Keratinocyte (primary cell): ENCODE measurements at regions not wholly inside any gene's neighbourhood (a gene's known extent, or its start where the extent isn't known, plus 50 kb on each side); places are given as distances from the start of the nearest gene placed in this dataset.

ENCODE experiments used
- DNase-seq: peaks from one replicate; pipeline ENCODE4 v3.0.0-alpha.2; 2011; ENCODE audit warnings: low read depth, missing footprints, low spot score
- FAIRE-seq: peaks from 2 replicates; lab custom pipeline; 2011; peaks lifted over from hg19 to GRCh38; lab: Jason Lieb, UNC
- H2AFZ ChIP-seq: 2 replicates; pipeline ENCODE4 v1.6.0; 2012; ENCODE audit warnings: low read length, control low read depth, inconsistent platforms; ENCODE audit not compliant: control insufficient read depth
- H3K27ac ChIP-seq: 2 replicates; pipeline ENCODE4 v1.5.1; 2011; ENCODE audit warnings: low read length; ENCODE audit not compliant: control insufficient read depth, insufficient read depth
- H3K27me3 ChIP-seq: 3 replicates; pipeline ENCODE4 v1.6.0; 2011; ENCODE audit warnings: low read length; ENCODE audit not compliant: control insufficient read depth, insufficient read depth; ENCODE audit errors: extremely low read depth
- H3K36me3 ChIP-seq, 2 experiments: 2 replicates in 1 of 2; 3 replicates in 1 of 2; pipeline ENCODE4 v1.5.1; 2011; ENCODE audit warnings: low read length in 2 of 2, mild to moderate bottlenecking in 1 of 2; ENCODE audit not compliant: control insufficient read depth in 2 of 2, insufficient read depth in 2 of 2; ENCODE audit errors: extremely low read depth in 1 of 2
- H3K4me1 ChIP-seq: 3 replicates; pipeline ENCODE4 v1.5.1; 2011; ENCODE audit warnings: low read length; ENCODE audit not compliant: control insufficient read depth, insufficient read depth; ENCODE audit errors: extremely low read depth
- H3K4me2 ChIP-seq: 3 replicates; pipeline ENCODE4 v1.6.0; 2011; ENCODE audit warnings: low read depth, low read length; ENCODE audit not compliant: control insufficient read depth, insufficient read depth; ENCODE audit errors: extremely low read depth
- H3K4me3 ChIP-seq, 3 experiments: fragments of 200-600 bp in 1 of 3; sonication (generic) in 1 of 3; 2 replicates in 2 of 3; 3 replicates in 1 of 3; pipeline ENCODE4 v1.5.1; 2011 to 2016; ENCODE audit warnings: low read length in 3 of 3, mild to moderate bottlenecking in 3 of 3, control low read depth in 2 of 3, inconsistent platforms in 1 of 3, low read depth in 1 of 3, mixed read lengths in 1 of 3, mixed run types in 1 of 3, moderate library complexity in 1 of 3; ENCODE audit not compliant: control insufficient read depth in 2 of 3, insufficient read depth in 2 of 3; ENCODE audit errors: extremely low read depth in 1 of 3
- H3K79me2 ChIP-seq: 2 replicates; pipeline ENCODE4 v1.6.0; 2012; ENCODE audit warnings: low read length; ENCODE audit not compliant: control insufficient read depth, insufficient read depth
- H3K9ac ChIP-seq: 3 replicates; pipeline ENCODE4 v1.6.0; 2011; ENCODE audit warnings: low read length; ENCODE audit not compliant: control insufficient read depth, insufficient read depth; ENCODE audit errors: extremely low read depth
- H3K9me1 ChIP-seq: 3 replicates; pipeline ENCODE4 v1.6.0; 2011; ENCODE audit warnings: low read length; ENCODE audit not compliant: control insufficient read depth, insufficient read depth; ENCODE audit errors: extremely low read depth
- H3K9me3 ChIP-seq: 2 replicates; pipeline ENCODE4 v1.5.1; 2012; ENCODE audit warnings: low read depth, low read length; ENCODE audit not compliant: control insufficient read depth
- H4K20me1 ChIP-seq: 3 replicates; pipeline ENCODE4 v1.6.0; 2011; ENCODE audit warnings: low read length; ENCODE audit not compliant: control insufficient read depth, insufficient read depth; ENCODE audit errors: extremely low read depth
- CTCF ChIP-seq, 3 experiments: IDR thresholded peaks in 1 of 3; conservative IDR thresholded peaks in 1 of 3; optimal IDR thresholded peaks in 1 of 3; 2 replicates in 2 of 3; 3 replicates in 1 of 3; pipeline versions ENCODE3 to v1.5.1; 2011; ENCODE audit warnings: low read length in 3 of 3, mild to moderate bottlenecking in 3 of 3, moderate library complexity in 2 of 3, control low read depth in 1 of 3, inconsistent platforms in 1 of 3; ENCODE audit not compliant: insufficient read depth in 2 of 3; ENCODE audit errors: extremely low read depth in 1 of 3
- EZH2 ChIP-seq: IDR thresholded peaks from one replicate; pipeline ENCODE4 v1.6.1; 2012; ENCODE audit warnings: inconsistent platforms, mild to moderate bottlenecking, low read length, moderate library complexity
- dilution Hi-C: fragments of 300-500 bp; cut with MboI; formaldehyde crosslinking; loops from one replicate; pipeline ENCODE4 v1.7.0; 2020; ENCODE audit warnings: low sequenced_read_pairs; ENCODE audit not compliant: extremely low pct_ligation_motif_present

DNA sequence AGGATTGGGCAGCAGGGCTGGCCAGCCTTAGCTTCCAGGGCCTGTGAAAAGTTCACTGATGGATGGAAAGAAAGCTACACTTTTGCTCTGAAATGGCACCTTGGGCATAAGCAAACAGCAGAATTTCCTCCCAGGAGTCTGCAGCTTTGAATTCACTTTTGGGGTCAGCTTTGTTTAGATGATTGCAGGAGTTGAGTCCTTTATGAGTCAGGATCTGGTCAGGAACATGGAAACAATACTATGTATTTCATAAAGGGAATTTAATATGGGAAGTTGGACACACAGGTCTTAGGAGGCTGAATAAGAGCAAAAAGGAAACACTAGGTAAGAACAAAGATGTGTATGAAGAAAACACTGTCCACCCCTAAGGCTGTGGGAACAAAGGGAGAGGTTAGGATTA, 345.3 kb downstream of the TSN start:
- H3K27ac ChIP-seq: no peak overlapping the region
- H3K9ac ChIP-seq: no peak overlapping the region
- no peaks in the 10 kb centered on the region for H4K20me1 ChIP-seq
- dilution Hi-C loops: no loop called here
- H3K4me3 ChIP-seq: no peak overlapping the region
- TF ChIP-seq CTCF (optimal IDR thresholded peaks at IDR 0.05 in 1 of 3, IDR thresholded peaks at IDR 0.05 in 1 of 3, conservative IDR thresholded peaks at IDR 0.05 in 1 of 3; ENCODE audit: extremely low read depth in 1 of 3, insufficient read depth in 2 of 3, low read length in 3 of 3): no peak
- no peak for TF ChIP-seq EZH2
- no peaks in the 10 kb centered on the region for H3K79me2 ChIP-seq
- no peaks in the 10 kb centered on the region for H3K9me1 ChIP-seq
- H3K4me2 ChIP-seq: no peak overlapping the region
- FAIRE-seq (no peak), DNase-seq (no peak)
- H3K27me3 ChIP-seq: no peaks in the 10 kb centered on the region
- no peaks in the 10 kb centered on the region for H3K9me3 ChIP-seq
- H3K36me3 ChIP-seq: no peaks in the 10 kb centered on the region
- no peaks in the 10 kb centered on the region for H3K4me1 ChIP-seq
- H2AFZ ChIP-seq: no peak overlapping the region

- H3K79me2 ChIP-seq: no peaks in the 10 kb centered on the region
- H3K9me3 ChIP-seq: no peaks in the 10 kb centered on the region
- FAIRE-seq (no peak), DNase-seq (no peak)
- no peaks in the 10 kb centered on the region for H3K4me1 ChIP-seq
- no peak overlapping the region for H3K4me3 ChIP-seq
- no peaks in the 10 kb centered on the region for H3K9me1 ChIP-seq
- no peak overlapping the region for H3K4me2 ChIP-seq
- no peak overlapping the region for H3K9ac ChIP-seq
- H3K27ac ChIP-seq: no peak overlapping the region
- dilution Hi-C loops: no loop called here
- H3K27me3 ChIP-seq: no peaks in the 10 kb centered on the region
- H2AFZ ChIP-seq: no peak overlapping the region
- TF ChIP-seq CTCF (optimal IDR thresholded peaks at IDR 0.05 in 1 of 3, IDR thresholded peaks at IDR 0.05 in 1 of 3, conservative IDR thresholded peaks at IDR 0.05 in 1 of 3; ENCODE audit: extremely low read depth in 1 of 3, insufficient read depth in 2 of 3, low read length in 3 of 3) (no peak), EZH2 (no peak)
- H3K36me3 ChIP-seq: no peaks in the 10 kb centered on the region
- H4K20me1 ChIP-seq: no peaks in the 10 kb centered on the region
Observed at GRCh38 chr2:122101319-122101718, 345.9 kb downstream of the TSN start.
